GM19438 (cell line): ENCODE measurements at regions not wholly inside any gene's neighbourhood (a gene's known extent, or its start where the extent isn't known, plus 50 kb on each side); places are given as distances from the start of the nearest gene placed in this dataset.

ENCODE experiments used
- ATAC-seq: cut with Tn5 transposase; IDR thresholded peaks from one replicate; pipeline ENCODE4 v1.9.1; 2021; ENCODE audit warnings: low read depth; ENCODE audit not compliant: unreplicated experiment

DNA sequence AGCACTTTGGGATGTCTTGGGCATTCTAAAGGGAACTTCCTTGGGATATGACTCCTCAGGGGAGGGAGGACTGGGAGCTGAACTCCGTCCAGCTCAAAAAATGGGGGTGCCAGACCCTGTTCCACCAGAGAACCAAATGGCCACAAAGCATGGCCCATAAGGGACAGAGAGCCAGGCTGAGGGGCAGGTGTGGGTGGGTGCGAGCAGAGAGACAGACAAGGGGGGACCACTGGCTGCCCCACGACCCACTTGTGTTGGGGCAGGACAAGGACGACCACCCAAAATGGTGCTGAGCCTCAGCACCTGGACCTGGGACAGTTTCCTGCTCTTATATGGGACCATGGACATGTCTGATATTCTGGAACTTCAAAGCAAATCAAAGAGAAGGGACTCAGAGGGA is 148.2 kb upstream of the MLN start:
- no peak for ATAC-seq

DNA sequence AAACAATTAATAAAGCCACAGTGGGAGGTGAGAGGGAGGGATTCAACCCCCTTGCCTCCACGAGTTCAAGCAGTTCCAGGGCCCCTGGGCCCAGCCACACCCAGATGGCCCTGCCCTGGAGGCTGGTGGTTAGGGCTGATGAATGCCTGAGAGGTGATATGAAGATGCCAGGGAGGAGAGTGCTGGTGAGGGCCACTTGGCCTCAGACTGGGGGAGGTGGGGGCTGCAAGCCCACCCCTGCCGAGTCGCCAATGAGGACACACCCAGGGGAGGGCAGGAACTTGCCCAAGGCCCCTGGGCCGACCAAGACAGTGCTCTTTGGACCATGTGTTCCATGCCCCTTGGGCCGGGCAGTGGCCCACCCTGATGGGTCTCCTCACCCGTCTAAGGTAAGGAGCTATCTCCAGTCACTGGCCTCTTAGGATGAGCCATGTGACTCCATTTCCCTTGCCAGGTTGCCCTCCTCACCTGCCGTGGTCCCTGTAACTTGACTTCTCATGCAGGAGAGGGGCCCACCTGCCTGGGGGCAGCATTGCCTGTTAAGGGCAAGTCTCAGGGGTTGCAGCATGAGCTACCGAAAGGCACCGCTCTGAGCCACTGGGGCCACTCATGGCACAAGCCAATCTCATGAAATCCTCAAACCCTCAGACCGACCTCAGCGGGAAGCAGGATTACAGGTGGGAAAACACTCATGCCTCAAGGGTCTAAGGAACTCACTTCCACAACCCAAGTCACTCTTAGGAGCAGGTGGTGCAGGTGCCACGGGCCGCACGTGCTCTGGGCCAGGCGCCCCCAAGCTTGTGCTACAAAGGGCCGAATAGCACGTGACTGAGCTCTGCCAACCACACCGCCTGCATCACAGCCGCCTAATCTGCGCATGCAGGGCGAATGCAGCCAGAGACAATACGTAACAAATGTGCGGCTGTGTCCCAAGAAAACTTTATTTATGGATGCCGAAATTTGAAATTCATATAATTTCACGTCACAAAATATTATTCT is 147.4 kb upstream of the MLN start:
- ATAC-seq, result no peak

DNA sequence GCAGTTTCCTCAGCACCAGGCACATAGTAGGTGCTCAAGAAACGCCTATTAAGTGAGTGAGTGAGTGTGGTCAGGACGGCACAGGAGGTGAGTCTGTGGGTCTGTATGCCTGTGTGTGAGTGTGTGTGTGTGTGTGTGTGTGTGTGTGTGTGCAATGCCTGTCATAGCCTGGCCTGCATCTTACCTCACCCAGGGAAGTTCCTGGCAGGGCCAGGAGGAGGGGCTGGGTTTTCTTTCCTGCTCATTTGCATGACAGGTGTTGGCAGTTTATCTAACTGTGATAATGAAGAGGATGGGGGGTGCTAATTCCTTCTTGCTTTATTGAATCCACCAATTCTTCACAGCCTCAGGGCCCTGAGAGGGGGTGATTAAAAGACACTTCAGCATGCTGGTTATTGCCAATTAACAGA is 146.7 kb upstream of the MLN start:
- no peak for ATAC-seq

DNA sequence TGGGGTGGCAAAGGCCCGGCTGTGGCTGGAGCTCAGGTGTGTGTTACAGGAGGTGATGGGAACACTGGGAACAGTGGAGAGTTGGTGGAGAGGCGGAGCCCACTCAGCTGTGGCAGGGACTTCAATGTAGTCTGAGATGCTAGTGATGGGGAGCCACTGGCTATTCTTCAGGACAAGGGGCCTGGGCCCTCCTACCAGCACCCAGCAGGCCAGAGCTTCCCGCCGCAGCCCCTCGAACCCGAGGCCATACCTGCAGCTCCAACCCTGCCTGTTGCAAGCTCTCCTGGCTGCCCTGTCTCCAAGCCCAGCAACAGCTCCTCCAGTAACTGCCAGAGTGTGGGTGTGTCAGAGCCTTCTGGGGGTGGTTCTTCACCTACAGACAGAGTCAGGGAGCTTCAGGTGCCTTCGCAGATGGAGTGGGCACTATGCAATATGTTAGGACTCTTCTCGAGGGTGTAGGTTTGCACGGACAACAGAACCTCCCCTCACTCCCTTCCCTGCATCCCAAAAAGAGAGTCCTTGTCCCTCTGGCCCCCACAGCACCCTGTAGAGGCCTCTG is 146.2 kb upstream of the MLN start:
- ATAC-seq, result no peak

DNA sequence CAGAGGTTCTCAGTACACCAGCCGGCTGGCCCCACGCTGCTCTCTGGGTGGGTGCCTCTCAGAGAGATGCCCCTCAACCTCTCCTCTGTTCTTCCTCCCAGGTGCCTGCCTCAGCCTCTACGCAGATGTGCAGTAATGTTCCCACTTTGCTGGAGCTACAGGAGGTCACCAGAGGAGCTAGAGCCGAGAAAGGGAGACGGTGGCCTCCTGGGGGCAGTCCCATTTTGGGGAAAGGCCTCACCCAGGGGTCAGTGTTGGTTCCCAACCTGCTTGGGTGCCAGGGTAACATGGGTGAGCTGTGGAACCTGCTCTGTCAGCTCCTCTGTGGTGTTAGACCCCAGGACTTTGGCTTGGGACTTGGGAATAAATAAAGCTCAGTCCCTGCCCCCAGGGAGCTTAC is 145.3 kb upstream of the MLN start:
- ATAC-seq, result no peak

DNA sequence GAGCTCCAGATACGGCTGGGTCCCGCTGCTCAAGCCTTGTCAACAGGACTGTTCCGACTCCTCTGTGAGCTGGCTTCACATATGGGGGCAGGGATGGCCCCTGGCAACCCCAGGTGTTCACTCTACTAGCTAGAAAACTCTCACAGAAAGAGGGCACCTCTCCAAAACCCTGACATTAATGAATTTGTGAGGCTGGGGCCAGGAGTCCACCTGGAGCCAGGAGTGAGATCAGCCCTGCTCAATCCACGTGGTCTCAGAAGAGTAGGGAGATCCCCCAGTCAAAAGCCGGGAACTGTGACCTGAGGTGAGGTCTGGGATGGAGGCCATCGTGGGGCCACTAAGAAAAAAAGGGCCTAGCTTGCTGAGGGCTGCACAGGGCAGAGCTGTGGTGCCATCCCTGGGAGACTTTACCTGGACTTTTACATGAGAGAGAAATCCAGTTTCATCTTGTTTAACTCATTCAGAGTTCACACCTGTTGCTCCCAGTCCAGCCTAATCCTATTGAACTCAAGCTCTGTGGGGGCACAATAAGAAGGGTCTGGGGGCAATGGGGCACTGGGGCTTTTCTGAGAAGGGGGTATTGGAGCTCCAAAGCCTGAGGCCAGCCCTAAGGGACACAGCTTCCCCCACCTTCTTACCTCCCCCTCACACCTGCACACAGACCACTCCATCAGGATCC is 144.3 kb upstream of the MLN start:
- no peak for ATAC-seq

DNA sequence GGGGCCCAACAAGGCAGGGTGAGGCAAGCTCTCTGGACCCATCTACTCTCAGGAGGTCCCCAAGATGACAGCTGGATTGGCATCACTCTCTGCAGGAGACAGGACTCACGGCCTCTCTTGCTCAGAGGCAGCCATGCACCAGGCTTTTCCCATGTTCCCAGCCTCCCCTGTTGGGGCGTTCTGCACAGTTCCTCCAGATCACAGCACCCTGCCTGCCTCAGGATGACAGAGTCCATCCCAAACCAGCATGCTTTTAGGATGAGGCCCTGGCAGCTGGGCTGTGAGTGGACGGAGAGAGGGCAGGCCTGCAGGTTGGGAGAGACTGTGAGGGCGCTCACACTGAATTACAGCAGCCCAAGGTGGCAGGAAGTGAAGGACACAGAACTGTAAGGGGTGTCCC is 143.2 kb upstream of the MLN start:
- ATAC-seq, result no peak

DNA sequence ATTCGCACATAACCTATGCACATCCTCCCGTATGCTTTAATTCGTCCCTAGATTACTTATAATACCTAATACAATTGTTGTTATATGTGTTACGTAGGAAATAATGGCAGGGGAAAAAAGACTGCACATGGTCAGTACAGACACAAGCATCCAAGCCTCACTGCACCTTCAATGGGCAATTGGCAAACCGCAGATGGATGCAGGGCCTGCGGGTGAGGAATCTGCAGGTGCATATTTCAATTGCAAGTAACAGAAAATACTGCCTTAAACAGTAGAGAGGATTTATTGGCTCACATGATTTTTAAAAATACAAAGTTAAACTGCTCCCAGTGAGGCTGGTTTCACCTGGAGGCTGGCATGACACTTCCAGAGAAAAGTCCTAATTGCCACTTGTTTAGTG is 142.1 kb upstream of the MLN start:
- no peak for ATAC-seq

DNA sequence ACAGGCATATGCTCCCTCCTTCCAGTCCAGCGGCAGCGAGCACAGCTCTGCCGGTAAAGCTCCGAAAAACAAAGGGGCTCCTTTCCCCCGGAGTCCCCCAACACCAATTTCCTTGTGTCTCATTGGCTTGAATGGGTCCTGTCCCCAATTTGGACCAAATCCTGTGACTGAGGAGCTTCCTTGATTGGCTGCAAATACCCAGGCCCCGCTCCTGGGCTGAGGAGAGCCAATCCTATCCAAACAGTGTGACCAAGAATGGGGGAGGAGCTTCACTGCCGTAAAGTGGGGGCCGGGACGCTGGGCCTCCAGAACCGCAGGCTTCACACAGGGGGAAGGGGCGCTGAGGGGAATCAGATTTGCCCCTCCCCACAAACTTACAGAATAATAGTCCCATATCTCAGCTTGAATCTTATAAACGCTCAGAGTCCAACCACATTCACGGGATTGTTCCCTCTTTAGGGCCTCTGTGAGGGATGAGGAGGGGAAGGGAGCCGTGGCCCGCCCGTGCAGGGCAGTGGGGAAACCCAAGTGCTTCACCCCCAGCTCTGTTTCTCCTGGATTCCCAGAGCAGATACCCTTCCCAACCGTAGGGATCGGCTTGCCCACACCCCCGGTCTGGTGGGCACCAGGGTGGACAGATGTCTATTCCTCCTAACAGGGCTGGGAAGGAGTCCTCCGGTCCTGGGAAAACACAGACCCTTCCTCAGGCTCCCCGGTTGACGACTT is 141.0 kb upstream of the MLN start:
- ATAC-seq, result no peak

DNA sequence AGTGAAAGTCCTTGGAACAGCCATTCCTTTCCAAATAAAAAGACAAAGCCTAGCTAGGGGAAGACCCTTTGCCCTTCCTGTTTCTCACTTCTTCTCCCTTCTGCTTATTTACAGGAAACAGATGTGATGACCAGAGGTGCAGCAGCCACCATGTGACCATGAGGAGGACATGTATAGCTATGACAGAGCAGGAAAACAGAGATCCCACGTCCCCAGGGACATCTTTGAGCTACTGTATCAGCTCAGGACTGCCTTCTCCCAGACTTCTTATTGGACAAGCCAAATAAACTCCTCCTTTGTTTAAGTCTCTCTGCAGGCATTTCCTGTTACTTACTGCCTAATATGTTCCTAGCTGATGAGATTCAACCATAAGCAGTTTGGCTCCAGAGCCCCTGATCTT is 133.1 kb upstream of the MLN start:
- no peak for ATAC-seq

DNA sequence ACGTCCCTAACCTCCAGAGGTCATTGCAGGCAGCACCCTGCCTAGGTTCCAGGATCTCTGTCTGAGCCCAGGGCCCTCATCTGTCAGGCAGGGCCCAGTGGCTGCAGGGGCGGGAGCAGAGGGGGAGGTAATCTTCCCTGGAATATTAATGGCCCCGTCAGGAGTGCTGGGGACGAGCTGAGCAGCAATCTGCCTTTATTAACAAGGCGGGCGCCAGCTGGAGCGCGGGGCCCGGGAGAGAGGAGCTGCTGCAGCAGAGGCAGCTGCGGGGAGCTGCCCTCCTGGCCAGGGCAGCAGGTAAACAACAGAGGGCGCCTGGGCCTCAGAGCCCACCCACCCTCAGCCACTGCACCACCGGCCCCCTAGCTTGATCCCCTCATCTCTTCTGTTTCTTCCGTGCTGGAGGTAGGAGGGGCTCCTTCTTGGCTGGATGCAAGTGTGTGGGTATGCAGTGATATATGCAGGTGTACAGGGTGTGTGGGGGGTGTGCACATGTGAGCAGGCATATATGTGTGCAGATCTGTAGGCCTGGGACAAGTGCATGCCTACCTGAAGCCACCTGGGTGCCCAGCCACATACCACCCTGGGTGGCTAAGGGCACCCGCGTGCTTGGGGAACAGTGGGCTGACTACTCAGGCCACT is 131.8 kb upstream of the MLN start:
- ATAC-seq, result no peak

DNA sequence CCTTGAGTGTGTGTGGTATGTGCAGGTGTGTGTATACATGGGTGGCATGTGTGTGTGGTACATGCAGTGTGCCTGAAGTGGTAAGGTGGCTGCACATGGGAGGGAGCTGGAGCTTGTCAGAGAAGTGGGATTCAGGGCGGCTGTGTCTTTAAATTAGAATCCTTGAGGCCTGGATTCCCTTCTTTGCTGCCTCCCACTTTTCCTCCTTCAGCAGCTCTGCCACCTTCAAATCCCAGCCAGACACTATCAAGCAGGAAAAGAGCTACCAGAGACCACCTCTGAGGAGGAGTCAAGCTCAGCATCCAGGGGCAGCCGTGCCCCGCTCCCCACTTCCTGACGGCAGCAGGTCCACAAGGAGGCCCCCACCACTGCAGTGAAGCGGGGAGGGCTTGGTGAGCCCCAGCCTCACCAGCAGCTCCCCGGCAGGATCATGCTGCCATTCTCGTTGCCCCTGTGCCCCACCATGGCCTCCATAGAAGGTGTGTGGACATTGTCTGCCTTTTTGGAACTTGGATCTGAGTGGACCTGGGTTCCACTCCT is 131.0 kb upstream of the MLN start:
- no peak for ATAC-seq

DNA sequence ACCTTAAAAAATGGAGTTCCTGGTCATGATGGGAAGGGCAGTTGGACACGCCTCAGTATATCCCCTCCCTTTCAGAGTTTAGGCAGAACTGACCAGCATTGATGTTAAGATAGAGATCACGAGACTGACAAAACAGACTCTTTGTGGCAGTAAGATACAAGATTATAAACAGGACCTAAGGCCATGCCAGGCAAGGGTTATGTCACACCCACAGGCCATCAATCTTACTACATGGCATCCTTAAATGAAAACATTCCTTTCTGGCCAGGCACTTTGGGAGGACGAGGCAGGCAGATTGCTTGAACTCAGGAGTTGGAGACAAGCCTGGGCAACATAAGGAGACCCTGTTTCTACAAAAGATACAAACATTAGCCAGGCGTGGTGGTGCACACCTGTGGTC is 129.3 kb upstream of the MLN start:
- no peak for ATAC-seq

DNA sequence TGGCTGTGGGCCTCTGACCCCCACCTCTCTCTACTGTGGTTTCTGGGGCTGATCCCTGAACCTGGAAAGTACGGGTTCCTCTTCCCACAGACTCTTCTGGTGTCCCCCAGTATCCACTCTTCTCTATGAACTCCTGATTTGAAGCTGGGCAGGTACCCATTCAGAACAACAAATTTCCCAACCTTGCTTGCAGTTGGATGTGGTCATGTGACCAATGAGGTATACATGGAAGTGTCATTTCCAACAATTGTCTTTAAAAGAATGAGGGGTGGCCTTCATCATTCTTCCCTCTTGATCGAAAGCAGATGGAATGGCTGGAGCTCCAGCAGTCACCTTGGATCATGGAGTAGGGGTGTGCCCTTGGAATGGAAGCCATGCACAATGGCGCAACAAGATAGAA is 128.0 kb upstream of the MLN start:
- ATAC-seq, result no peak

DNA sequence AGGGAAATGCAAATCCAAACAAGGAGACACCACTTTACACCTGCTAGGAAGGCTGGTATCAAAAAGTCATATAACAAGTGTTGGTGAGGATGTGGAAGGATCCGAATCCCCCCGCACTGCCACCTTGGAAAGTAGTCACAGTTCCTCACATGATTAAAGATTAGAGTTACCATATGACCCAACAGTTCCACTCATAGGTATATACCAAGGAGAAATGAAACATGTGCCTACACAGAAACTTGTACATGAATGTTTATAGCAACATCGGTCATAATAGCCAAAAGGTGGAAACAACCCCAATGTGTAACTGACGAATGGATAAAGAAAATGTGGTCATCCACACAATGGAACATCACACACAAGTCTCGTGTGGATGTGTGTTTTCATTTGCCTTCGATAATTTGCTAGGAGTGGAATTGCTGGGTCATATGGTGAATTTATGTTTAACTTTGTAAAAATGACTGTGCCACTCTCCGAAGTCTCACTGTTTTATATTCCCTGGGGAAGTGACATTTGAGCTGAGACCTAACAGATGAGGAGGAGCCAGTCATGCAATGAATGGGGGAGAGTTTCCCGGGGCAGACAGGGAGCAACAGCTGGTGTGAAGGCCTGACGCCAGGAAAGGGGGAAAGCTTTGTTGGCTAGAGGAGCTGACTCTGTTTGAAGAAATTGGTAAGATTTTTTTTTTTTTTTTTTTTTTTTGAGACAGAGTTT is 125.9 kb upstream of the MLN start:
- ATAC-seq, result no peak

DNA sequence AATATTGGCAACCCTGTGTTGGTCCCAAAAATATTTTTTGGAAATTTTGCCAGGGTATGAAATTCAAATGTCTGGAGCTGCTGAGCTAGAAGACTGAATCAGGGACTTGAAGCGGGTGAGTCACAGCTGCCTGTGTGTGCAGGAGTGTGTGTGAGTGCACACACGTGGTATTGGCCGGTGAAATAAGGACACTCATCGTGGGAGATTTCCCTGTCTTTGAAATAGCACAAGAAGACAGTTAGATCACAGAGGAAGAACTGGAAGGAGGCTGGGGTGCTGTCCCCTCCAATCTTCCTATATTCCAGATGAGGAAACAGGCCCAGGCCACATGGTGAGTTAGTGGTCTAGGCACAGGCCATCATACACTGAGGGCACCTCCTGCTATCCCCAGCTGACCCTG is 123.8 kb upstream of the MLN start:
- ATAC-seq, result no peak

DNA sequence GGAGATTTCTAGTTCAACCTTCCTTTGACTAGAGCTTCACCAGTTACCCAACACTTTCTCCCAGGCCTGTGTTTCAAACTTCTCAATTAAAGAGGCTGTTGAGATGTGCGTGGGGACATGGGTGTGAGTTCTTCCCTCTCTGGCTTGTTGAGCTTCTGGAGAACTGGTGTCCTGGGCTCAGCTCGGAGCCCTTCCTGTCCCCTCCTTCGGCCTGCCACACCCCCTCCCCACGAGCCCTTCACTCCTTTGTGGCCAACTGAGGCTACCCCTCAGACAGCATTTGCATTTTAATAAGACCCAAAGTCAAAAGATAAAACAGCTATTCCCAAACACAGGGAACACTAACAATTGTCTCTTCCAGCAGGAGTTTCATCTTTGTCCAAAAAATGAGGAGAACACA is 123.3 kb upstream of the MLN start:
- no peak for ATAC-seq

DNA sequence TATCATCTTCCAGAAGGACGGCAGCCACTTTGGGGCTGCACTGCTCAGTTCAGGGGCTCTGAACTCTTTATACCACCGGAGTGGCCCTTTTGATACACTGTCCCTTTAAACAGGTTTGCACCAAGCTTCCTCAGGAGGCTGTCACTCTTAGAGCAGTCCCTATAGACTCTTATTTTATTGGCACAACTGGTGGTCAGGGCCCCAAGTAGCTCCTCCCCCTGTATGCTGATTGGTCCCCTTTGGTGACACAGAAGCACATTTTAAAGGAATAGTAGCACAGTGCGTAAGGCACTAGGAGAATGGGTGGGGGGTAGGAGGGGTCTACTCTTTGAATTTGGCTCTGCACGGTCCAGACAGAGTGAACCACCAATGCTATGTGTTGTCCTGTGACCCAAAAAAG is 122.6 kb upstream of the MLN start:
- ATAC-seq, result no peak

DNA sequence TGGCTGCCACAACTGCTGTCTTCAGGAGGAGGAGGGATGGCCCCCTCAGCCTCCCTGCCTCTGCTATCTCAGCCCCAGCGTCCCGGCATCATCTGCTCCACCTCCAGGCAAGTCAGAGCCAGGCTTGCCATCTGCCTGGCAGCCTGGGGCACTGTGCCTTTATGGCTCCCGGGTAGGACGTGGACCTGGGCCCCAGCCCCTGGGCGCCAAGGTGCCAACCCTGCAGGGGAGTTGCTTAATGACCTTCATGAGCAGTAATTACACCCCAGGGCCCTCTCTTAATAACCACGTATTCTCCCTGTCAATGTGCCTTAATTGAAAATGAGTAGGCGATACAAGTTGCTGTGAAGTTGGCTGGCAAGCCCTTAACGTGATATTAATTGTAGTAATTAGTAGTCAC is 122.1 kb upstream of the MLN start:
- no peak for ATAC-seq

DNA sequence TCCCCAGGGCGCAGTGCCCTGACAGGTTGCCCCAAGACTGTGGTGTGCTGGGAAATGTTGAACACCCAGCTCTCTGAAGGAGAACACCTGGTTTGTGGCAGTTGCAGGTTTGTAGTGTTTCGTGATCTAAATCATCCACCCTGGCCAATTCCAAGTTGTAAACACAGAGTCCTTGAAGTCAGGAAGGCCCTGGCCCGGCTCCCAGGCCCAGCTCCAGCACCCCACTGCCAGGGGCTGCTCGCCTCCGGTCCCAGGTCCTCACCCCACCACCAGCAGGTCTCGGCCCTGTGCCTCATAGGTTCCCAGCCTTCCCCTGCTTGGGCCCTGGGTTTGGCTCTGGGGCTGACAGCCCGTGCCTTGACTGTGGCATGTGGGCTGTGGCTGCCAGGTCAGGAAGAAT is 121.4 kb upstream of the MLN start:
- no peak for ATAC-seq
